NCI-H2081 treated with DMSO at 0.1 percent for 48 hours (cell line): ENCODE measurements at regions not wholly inside any gene's neighbourhood (a gene's known extent, or its start where the extent isn't known, plus 50 kb on each side); places are given as distances from the start of the nearest gene placed in this dataset.

Source experiments
- DNase-seq: peaks from one replicate; lab custom pipeline; 2025; lab: John Stamatoyannopoulos, UW

GRCh38 chr3:115524549-115524948 lies 98.8 kb upstream of the GAP43 start:
- DNase-seq = no peak

- DNase-seq = no peak
Measured at GRCh38 chr3:115525731-115526130, 97.6 kb upstream of the GAP43 start.

GRCh38 chr3:115533218-115533617 lies 90.1 kb upstream of the GAP43 start:
- no peak for DNase-seq

- no peak for DNase-seq
Measured at GRCh38 chr3:115536171-115536570, 87.1 kb upstream of the GAP43 start.

- DNase-seq = no peak
Measured at GRCh38 chr3:115537669-115538068, 85.6 kb upstream of the GAP43 start.

DNA sequence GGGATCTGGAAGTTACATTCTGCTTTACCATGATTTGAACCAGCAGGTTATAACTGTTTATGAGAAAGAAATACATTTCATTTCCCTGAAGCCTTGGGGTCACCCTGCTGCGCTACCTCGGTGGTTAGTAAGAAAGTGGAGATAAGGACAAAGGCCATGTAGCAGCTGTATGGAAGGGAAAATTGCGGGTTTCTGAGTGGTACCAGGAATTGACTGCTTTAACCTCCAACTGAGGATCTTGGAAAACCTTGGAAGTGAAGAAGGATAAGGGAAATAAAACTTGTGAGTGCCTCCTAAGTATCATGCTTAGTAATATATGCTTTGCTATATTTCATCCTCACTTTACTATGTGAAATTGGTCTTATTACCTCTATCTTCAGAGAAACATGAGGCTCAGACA lies 76.1 kb upstream of the GAP43 start:
- no peak for DNase-seq

DNA sequence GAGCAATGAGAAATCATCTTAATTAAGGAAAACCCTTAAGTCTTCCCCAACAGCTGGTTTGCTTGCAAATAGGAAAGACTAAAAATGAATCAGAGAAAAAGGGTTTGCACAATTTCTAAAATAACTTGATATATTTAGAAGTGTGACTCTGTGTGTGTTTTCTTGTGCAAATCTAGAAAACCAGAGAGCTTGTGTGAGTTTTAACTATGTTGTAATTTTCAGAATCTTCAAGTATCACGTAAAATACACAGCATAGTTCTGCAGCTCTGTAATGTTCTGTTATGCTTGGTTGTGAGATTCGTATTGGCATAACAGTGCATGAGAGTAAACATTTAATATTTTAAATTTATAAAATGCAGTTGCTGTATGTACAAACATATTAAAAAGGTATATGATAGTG lies 74.7 kb upstream of the GAP43 start:
- DNase-seq = no peak

- no peak for DNase-seq
Measured at GRCh38 chr3:115549071-115549470, 74.2 kb upstream of the GAP43 start.

DNA sequence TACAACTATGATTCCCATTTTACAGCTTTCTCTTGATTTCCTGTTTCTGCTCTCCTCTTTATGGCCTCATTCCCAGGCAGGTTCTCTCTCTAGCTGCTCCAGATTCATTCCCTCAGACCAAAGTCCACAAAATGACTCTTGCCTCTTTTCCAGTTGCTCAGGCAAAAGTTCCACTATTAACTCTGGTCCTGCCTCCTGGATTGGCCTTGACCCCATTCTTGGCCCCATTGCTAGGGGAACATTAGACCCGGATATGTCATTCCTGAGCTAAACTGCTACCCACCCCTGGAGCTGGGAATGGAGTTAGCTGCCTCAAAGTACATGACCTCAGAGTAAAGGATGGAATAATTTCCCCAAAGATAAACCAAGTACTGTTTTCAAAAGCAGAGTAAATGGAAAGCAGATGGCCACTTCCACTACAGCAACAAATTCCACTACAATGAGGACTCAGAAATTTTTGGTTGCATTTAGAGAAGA lies 73.0 kb upstream of the GAP43 start:
- DNase-seq = no peak

GRCh38 chr3:115551016-115551415 lies 72.3 kb upstream of the GAP43 start:
- DNase-seq = no peak

DNA sequence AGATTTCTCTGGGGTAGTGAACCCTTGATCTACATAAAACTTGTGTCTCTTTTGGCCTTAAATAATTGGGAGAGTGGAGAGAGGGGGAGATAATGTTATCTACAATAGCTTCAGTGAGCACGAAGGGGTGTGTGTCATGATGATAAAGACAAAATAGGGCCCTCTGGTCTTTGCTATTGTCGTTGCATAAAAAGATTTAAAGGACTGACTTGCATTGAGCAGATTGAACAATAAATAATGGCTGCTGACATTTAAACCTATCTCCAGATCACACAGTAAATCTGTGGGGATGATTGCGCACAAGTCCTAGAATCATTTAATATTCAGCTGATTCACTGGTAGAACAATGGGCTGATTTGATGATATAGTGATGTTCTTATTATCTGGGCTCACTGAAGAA lies 71.3 kb upstream of the GAP43 start:
- DNase-seq = no peak

- DNase-seq = no peak
Measured at GRCh38 chr3:115553796-115554486, 69.4 kb upstream of the GAP43 start.

- no peak for DNase-seq
Measured at GRCh38 chr3:115554487-115554807, 68.9 kb upstream of the GAP43 start.

- no peak for DNase-seq
Measured at GRCh38 chr3:115562636-115563267, 60.6 kb upstream of the GAP43 start.

DNA sequence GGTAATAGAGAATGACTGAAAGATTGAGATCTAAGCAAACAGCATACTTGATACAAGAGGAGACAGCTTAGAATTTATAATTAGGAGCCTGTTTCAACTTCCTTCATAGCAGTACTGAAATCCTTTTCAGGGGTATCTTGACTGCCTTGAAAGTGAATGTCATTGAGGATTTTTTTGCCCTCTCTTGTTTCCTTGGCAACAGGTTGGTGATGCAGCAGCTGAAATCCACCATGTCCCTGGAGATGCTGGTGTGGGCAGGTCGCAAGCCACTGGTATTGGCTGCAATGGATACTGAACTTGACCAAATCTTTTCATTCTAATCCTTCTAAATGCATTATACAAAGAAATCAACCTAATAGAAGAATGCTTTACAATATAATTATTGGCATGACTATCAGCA lies 59.3 kb upstream of the GAP43 start:
- DNase-seq = no peak

DNA sequence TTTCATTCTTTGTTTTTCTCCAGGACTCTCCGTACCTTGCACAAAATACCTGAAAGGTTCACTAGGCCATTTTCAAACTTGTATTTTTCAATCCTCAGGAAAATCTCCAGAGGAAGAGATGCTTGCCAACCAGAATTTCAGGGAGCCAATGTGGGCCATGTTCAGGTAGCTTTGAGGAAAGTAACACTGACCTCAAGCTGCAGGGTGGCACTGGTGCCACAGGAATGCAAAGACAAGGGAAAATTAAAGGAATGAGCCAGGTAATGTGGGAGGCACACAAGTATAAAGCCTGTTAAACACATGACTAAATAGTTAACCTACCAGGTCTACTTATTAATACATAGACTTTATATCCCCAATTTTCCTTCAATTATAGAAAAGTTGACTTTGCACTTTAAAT lies 51.9 kb upstream of the GAP43 start:
- DNase-seq = no peak
